H9 (cell line): ENCODE measurements at regions not wholly inside any gene's neighbourhood (a gene's known extent, or its start where the extent isn't known, plus 50 kb on each side); places are given as distances from the start of the nearest gene placed in this dataset.

ENCODE experiments used
- DNase-seq: peaks from one replicate; pipeline ENCODE4 v3.0.0-alpha.2; 2017
- H2AFZ ChIP-seq: one replicate; pipeline ENCODE4 v1.6.1; 2013; ENCODE audit warnings: mild to moderate bottlenecking, low read length, control low read depth, moderate library complexity
- H2AK5ac ChIP-seq: 2 replicates; pipeline ENCODE4 v1.6.1; 2013; ENCODE audit warnings: low read length, control low read depth, mixed read lengths; ENCODE audit not compliant: insufficient read length
- H2BK120ac ChIP-seq: one replicate; pipeline ENCODE4 v1.6.1; 2013; ENCODE audit warnings: low read depth, mild to moderate bottlenecking, low read length, control low read depth, inconsistent platforms; ENCODE audit not compliant: poor library complexity, severe bottlenecking
- H2BK12ac ChIP-seq: 2 replicates; pipeline ENCODE4 v1.6.1; 2013; ENCODE audit warnings: low read length, control low read depth, mixed read lengths, low read depth; ENCODE audit not compliant: insufficient read length
- H2BK15ac ChIP-seq: 2 replicates; pipeline ENCODE4 v1.6.1; 2013; ENCODE audit warnings: low read depth, low read length, control low read depth
- H2BK20ac ChIP-seq: one replicate; pipeline ENCODE4 v1.6.1; 2013; ENCODE audit warnings: low read depth, mild to moderate bottlenecking, low read length, control low read depth, inconsistent platforms; ENCODE audit not compliant: poor library complexity, severe bottlenecking
- H2BK5ac ChIP-seq: 2 replicates; pipeline ENCODE4 v1.6.1; 2013; ENCODE audit warnings: low read length, control low read depth, mixed read lengths; ENCODE audit not compliant: insufficient read length
- H3K14ac ChIP-seq: 2 replicates; pipeline ENCODE4 v1.6.1; 2013; ENCODE audit warnings: low read length, control low read depth; ENCODE audit not compliant: insufficient read depth
- H3K18ac ChIP-seq: 2 replicates; pipeline ENCODE4 v1.6.1; 2013; ENCODE audit warnings: low read depth, mild to moderate bottlenecking, mixed read lengths, low read length, control low read depth; ENCODE audit not compliant: insufficient read length
- H3K23ac ChIP-seq: 2 replicates; pipeline ENCODE4 v1.6.1; 2013; ENCODE audit warnings: low read length, control low read depth, mixed read lengths, low read depth; ENCODE audit not compliant: insufficient read length
- H3K23me2 ChIP-seq: 2 replicates; pipeline ENCODE4 v1.6.1; 2013; ENCODE audit warnings: low read depth, mild to moderate bottlenecking, mixed read lengths, low read length, control low read depth; ENCODE audit not compliant: insufficient read length, poor library complexity, severe bottlenecking
- H3K27ac ChIP-seq: 2 replicates; pipeline ENCODE4 v1.5.1; 2013; ENCODE audit warnings: low read length, control low read depth, mixed read lengths, low read depth; ENCODE audit not compliant: insufficient read length
- H3K27me3 ChIP-seq: 2 replicates; pipeline ENCODE4 v1.6.1; 2013; ENCODE audit warnings: low read length, control low read depth, inconsistent platforms; ENCODE audit not compliant: insufficient read depth
- H3K4ac ChIP-seq: 2 replicates; pipeline ENCODE4 v1.6.1; 2013; ENCODE audit warnings: low read depth, mild to moderate bottlenecking, control low read depth, inconsistent platforms, low read length, moderate library complexity
- H3K4me1 ChIP-seq: 2 replicates; pipeline ENCODE4 v1.6.1; 2013; ENCODE audit warnings: low read length, control low read depth, inconsistent platforms; ENCODE audit not compliant: insufficient read depth
- H3K4me2 ChIP-seq: 2 replicates; pipeline ENCODE4 v1.6.1; 2013; ENCODE audit warnings: low read length, control low read depth, mixed read lengths; ENCODE audit not compliant: insufficient read length, insufficient read depth
- H3K56ac ChIP-seq: 2 replicates; pipeline ENCODE4 v1.6.1; 2013; ENCODE audit warnings: low read depth, mild to moderate bottlenecking, mixed read lengths, low read length, control low read depth; ENCODE audit not compliant: insufficient read length
- H3K79me1 ChIP-seq: 2 replicates; pipeline ENCODE4 v1.6.1; 2013; ENCODE audit warnings: low read depth, mild to moderate bottlenecking, moderate library complexity, low read length, control low read depth, inconsistent platforms; ENCODE audit not compliant: insufficient read depth, poor library complexity, severe bottlenecking
- H3K79me2 ChIP-seq: 2 replicates; pipeline ENCODE4 v1.6.1; 2013; ENCODE audit warnings: low read length, control low read depth, inconsistent platforms; ENCODE audit not compliant: insufficient read depth
- H3K9ac ChIP-seq: 2 replicates; pipeline ENCODE4 v1.6.1; 2013; ENCODE audit warnings: low read length, control low read depth, mixed read lengths; ENCODE audit not compliant: insufficient read length; ENCODE audit errors: extremely low read depth
- H3K9me3 ChIP-seq: one replicate; pipeline ENCODE4 v1.6.1; 2013; ENCODE audit warnings: low read depth, low read length, inconsistent platforms; ENCODE audit not compliant: control insufficient read depth
- H3T11ph ChIP-seq: one replicate; pipeline ENCODE4 v1.6.1; 2013; ENCODE audit warnings: mild to moderate bottlenecking, low read length, control low read depth, inconsistent platforms
- H4K20me1 ChIP-seq: one replicate; pipeline ENCODE4 v1.6.1; 2013; ENCODE audit not compliant: control insufficient read depth, insufficient read length, insufficient read depth
- H4K5ac ChIP-seq: 2 replicates; pipeline ENCODE4 v1.6.1; 2013; ENCODE audit warnings: low read depth, mild to moderate bottlenecking, mixed read lengths, low read length, control low read depth; ENCODE audit not compliant: insufficient read length
- H4K8ac ChIP-seq: replicated peaks from 2 replicates; pipeline ENCODE4 v1.6.1; 2013; ENCODE audit warnings: low read length, control low read depth, mixed read lengths, low read depth; ENCODE audit not compliant: insufficient read length
- H4K91ac ChIP-seq: 2 replicates; pipeline ENCODE4 v1.6.1; 2013; ENCODE audit warnings: low read depth, mild to moderate bottlenecking, moderate library complexity, mixed read lengths, low read length, control low read depth; ENCODE audit not compliant: insufficient read length
- H3K27ac Mint-ChIP-seq, 3 experiments: 2 replicates in 2 of 3; 3 replicates in 1 of 3; pipeline ENCODE4 v1.8.0; 2020 to 2021; ENCODE audit warnings: mixed read lengths in 3 of 3, mild to moderate bottlenecking in 1 of 3, moderate library complexity in 1 of 3
- H3K27me3 Mint-ChIP-seq: 2 replicates; pipeline ENCODE4 v1.8.0; 2021; ENCODE audit warnings: low read depth, mild to moderate bottlenecking, moderate library complexity, mixed read lengths
- H3K36me3 Mint-ChIP-seq, 3 experiments: 2 replicates in 2 of 3; 3 replicates in 1 of 3; pipeline ENCODE4 v1.8.0; 2020 to 2021; ENCODE audit warnings: low read depth in 3 of 3, mixed read lengths in 3 of 3; ENCODE audit not compliant: insufficient read depth in 1 of 3
- H3K4me1 Mint-ChIP-seq, 2 experiments: 2 replicates each; pipeline ENCODE4 v1.8.0; 2020; ENCODE audit warnings: mixed read lengths in 2 of 2
- H3K4me3 Mint-ChIP-seq, 2 experiments: 2 replicates in 1 of 2; 3 replicates in 1 of 2; pipeline ENCODE4 v1.8.0; 2020 to 2021; ENCODE audit warnings: mild to moderate bottlenecking in 2 of 2, mixed read lengths in 2 of 2, moderate library complexity in 1 of 2
- H3K9me3 Mint-ChIP-seq, 2 experiments: 2 replicates in 1 of 2; 3 replicates in 1 of 2; pipeline ENCODE4 v1.8.0; 2020; ENCODE audit warnings: mild to moderate bottlenecking in 2 of 2, mixed read lengths in 2 of 2, moderate library complexity in 1 of 2
- CTCF ChIP-seq: fragments of 200-600 bp; sonication (generic); conservative IDR thresholded peaks from 3 replicates; pipeline ENCODE4 v1.8.0; 2021; ENCODE audit warnings: antibody characterized with exemption, mild to moderate bottlenecking

GRCh38 chr7:125450749-125451148, 521.1 kb upstream of the POT1 start:
- Mint-ChIP-seq H3K4me3 (no peak overlapping the region), H3K9me3 (0 out of 5 replicates have a peak, but pooled peaks cover 0 to 2% of the 10 kb centered on the region in 2 experiments), H3K27me3 (no peaks in the 10 kb centered on the region; the same call in 1 of the 2 replicates), H3K4me1 (peaks cover 0 to 3% of the 10 kb centered on the region in 2 experiments; a peak in 1 of 4 replicates), H3K27ac (peak overlapping the region in 1 of 3 experiments; percentile 13; a peak in 2 of 7 replicates), H3K36me3 (peaks cover 0 to under 1% (median 0%) of the 10 kb centered on the region in 3 experiments; a peak in 2 of 7 replicates)
- H4K8ac ChIP-seq = no peak overlapping the region
- no peak overlapping the region for H2BK12ac ChIP-seq
- H3K9ac ChIP-seq = no peak overlapping the region
- H3K23ac ChIP-seq = no peak overlapping the region
- no peak overlapping the region for H2BK20ac ChIP-seq
- no peak overlapping the region for H2BK5ac ChIP-seq
- H2BK15ac ChIP-seq = no peak overlapping the region
- no peaks in the 10 kb centered on the region for H3K27me3 ChIP-seq
- no peak overlapping the region for H4K91ac ChIP-seq
- H3K4ac ChIP-seq = no peak overlapping the region
- no peaks in the 10 kb centered on the region for H3K9me3 ChIP-seq
- no peak overlapping the region for H3K27ac ChIP-seq
- no peak for DNase-seq
- H3K79me2 ChIP-seq = no peaks in the 10 kb centered on the region
- H2BK120ac ChIP-seq = no peak overlapping the region
- TF ChIP-seq CTCF = no peak
- H3K23me2 ChIP-seq = no peaks in the 10 kb centered on the region
- H2AK5ac ChIP-seq = no peak overlapping the region
- H4K20me1 ChIP-seq = no peaks in the 10 kb centered on the region
- no peaks in the 10 kb centered on the region for H3K79me1 ChIP-seq
- H3K56ac ChIP-seq = no peak overlapping the region
- H2AFZ ChIP-seq = no peak overlapping the region
- H3K18ac ChIP-seq = no peak overlapping the region
- H3K4me2 ChIP-seq = no peak overlapping the region
- no peak overlapping the region for H4K5ac ChIP-seq
- no peaks in the 10 kb centered on the region for H3K4me1 ChIP-seq
- no peak overlapping the region for H3K14ac ChIP-seq
- H3T11ph ChIP-seq = no peak overlapping the region
